ENCODE measurements at regions not wholly inside any gene's neighbourhood (a gene's known extent, or its start where the extent isn't known, plus 50 kb on each side); places are given as distances from the start of the nearest gene placed in this dataset.

DNA sequence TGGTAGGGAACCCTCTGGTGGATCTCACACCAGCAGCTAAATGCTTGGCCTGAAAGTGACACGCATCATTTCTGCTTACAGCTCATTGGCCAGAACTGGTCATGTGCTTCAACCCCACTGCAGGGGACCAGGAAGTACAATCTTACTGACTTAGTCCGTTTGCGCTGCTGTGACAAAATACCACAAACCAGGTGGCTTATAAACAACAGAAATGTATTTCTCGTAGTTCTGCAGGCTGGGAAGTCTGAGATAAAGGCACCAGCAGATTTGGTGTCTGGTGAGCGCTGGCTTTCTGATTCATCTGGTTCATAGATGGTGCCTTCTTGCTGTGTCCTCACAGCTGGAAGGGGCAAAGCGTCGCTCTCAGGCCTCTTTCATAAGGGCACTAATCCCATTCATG lies 77.4 kb upstream of the SELENOK start (continued):
- TF ChIP-seq PPARD (CRISPR knock-in tag; IDR thresholded peaks at IDR 0.05) (no peak), GABPB2 (CRISPR knock-in tag; conservative IDR thresholded peaks at IDR 0.05) (no peak)

DNA sequence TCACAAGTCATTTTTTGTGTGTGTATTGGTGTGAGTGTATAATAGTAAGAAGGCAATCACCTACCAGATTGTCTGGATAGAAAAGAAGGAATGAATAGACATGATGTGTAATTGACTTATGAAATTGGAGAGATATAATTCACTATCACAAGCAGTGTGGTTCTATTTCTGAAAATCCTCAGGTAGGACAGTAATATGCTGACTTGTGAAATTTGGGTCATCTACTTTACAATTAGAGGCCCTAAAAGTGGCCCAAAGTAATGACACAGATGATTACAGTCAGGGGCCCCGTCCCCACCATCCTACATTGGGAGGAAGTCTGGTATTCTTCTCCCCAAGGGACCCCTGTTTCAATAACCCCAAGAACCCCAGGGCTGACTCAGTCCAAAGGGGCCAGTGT lies 73.6 kb upstream of the SELENOK start:
- no peak overlapping the region for H3K4me2 ChIP-seq (ENCODE audit: insufficient read depth, low read length)
- no peaks in the 10 kb centered on the region for H3K36me3 ChIP-seq (ENCODE audit: control insufficient read depth, insufficient read depth, low read length)
- no peak overlapping the region for H2AFZ ChIP-seq (ENCODE audit: low read depth, low read length)
- no peaks in the 10 kb centered on the region for H3K79me2 ChIP-seq (ENCODE audit: control insufficient read depth, insufficient read depth, low read length)
- POLR2A ChIA-PET = no interaction called here
- BruUV-seq (replicated peaks) = no TSS peak
- H3K27ac ChIP-seq (ENCODE audit: extremely low read depth, low read depth, low read length) = no peak overlapping the region
- 0% methylated on average over 1 of the region's 1 CpG for WGBS (ENCODE audit: insufficient coverage, low coverage, missing lambda C conversion rate)
- in situ Hi-C loops (cut with MboI) = no loop called here
- no peak overlapping the region for H3K9ac ChIP-seq (ENCODE audit: insufficient read depth in 1 of 2, low read depth in 2 of 2, low read length in 2 of 2)
- H3K9me1 ChIP-seq (ENCODE audit: control insufficient read depth, insufficient read depth, low read length) = no peaks in the 10 kb centered on the region
- CTCF ChIA-PET (ENCODE audit: low intra/inter-chr PET ratio) = no interaction called here
- ATAC-seq = no peak
- DNase-seq (ENCODE audit: extremely low read depth in 1 of 4, low spot score in 3 of 4) = no peak
- no peaks in the 10 kb centered on the region for H4K20me1 ChIP-seq (replicated peaks; ENCODE audit: control insufficient read depth, insufficient read depth, low read length)
- FAIRE-seq = no peak
- H3K4me1 ChIP-seq (replicated peaks in 1 of 2; ENCODE audit: control insufficient read depth in 2 of 2, insufficient read depth in 2 of 2, low read length in 2 of 2) = no peaks in the 10 kb centered on the region
- H3K9me3 ChIP-seq (replicated peaks; ENCODE audit: control insufficient read depth, insufficient read depth, low read depth, low read length) = no peaks in the 10 kb centered on the region
- H3K4me3 ChIP-seq = no peak overlapping the region
- H3K27me3 ChIP-seq (ENCODE audit: control insufficient read depth in 2 of 2, insufficient read depth in 2 of 2, low read length in 2 of 2) = no peaks in the 10 kb centered on the region
- TF ChIP-seq BMI1 (IDR thresholded peaks at IDR 0.05; ENCODE audit: low read length) = no peak
- TF ChIP-seq ZKSCAN3 (CRISPR knock-in tag; IDR thresholded peaks at IDR 0.05) = no peak
- no peak for TF ChIP-seq CBX3 (IDR thresholded peaks at IDR 0.05; ENCODE audit: borderline replicate concordance in 1 of 2, low read length in 2 of 2)
- no peak for TF ChIP-seq RBM25 (IDR thresholded peaks at IDR 0.05; ENCODE audit: low read depth, low read length, severe bottlenecking)
- TF ChIP-seq C11orf30 (IDR thresholded peaks at IDR 0.05; ENCODE audit: low read depth) = 0 out of 2 replicates have a peak, but pooled peaks have one; percentile 5
- no peak for TF ChIP-seq MAFK (IDR thresholded peaks at IDR 0.05; ENCODE audit: low read length)
- TF ChIP-seq ZNF316 (IDR thresholded peaks at IDR 0.05) = 0 out of 2 replicates have a peak, but pooled peaks have one; percentile 23
- no peak for TF ChIP-seq NELFE (IDR thresholded peaks at IDR 0.05; ENCODE audit: insufficient read depth, insufficient read length)
- TF ChIP-seq PRMT5 (CRISPR knock-in tag; IDR thresholded peaks at IDR 0.05) = no peak
- no peak for TF ChIP-seq ELF4 (CRISPR knock-in tag; IDR thresholded peaks at IDR 0.05)
- TF ChIP-seq ZNF507 (tag; conservative IDR thresholded peaks at IDR 0.05) = no peak
- intact Hi-C loops (cut with micrococcal nuclease) = no loop called here

Data from K562 (cell line).